HepG2 (cell line): ENCODE measurements at regions not wholly inside any gene's neighbourhood (a gene's known extent, or its start where the extent isn't known, plus 50 kb on each side); places are given as distances from the start of the nearest gene placed in this dataset.

Experiments
- MAZ ChIP-seq, 2 experiments: sonication (generic) in 1 of 2; formaldehyde crosslinking in 1 of 2; IDR thresholded peaks; 2 replicates each; pipeline versions ENCODE4 v1.5.0 to v1.6.1; 2012 to 2020; ENCODE audit warnings: low read depth in 2 of 2, mild to moderate bottlenecking in 2 of 2, borderline replicate concordance in 1 of 2, improper control_type of control experiment in 1 of 2, low read length in 1 of 2, missing genetic modification reagents in 1 of 2, moderate library complexity in 1 of 2
- SALL2 ChIP-seq: sonication (generic); formaldehyde crosslinking; IDR thresholded peaks from 2 replicates; pipeline ENCODE4 v1.8.1; 2023; ENCODE audit warnings: mild to moderate bottlenecking, missing genetic modification reagents, inconsistent platforms

- no peak for TF ChIP-seq MAZ (IDR thresholded peaks at IDR 0.05; ENCODE audit: borderline replicate concordance, low read depth, low read length)
- TF ChIP-seq MAZ (CRISPR knock-in tag; IDR thresholded peaks at IDR 0.05; ENCODE audit: low read depth), result no peak
- no peak for TF ChIP-seq SALL2
Observed at GRCh38 chr18:62632788-62633455, 82.4 kb upstream of the PHLPP1 start.
